Mammary epithelial cell (primary cell): ENCODE measurements at regions not wholly inside any gene's neighbourhood (a gene's known extent, or its start where the extent isn't known, plus 50 kb on each side); places are given as distances from the start of the nearest gene placed in this dataset.

Experiments
- CTCF ChIP-seq, 2 donors: IDR thresholded peaks in 1 of 2; conservative IDR thresholded peaks in 1 of 2; 2 replicates each; pipeline ENCODE4 v1.5.1; 2011 to 2012; ENCODE audit warnings: inconsistent platforms in 2 of 2, low read length in 2 of 2, mild to moderate bottlenecking in 2 of 2, control low read depth in 1 of 2, low read depth in 1 of 2; ENCODE audit not compliant: insufficient read depth in 1 of 2; ENCODE audit errors: extremely low read depth in 1 of 2
- EZH2 ChIP-seq: IDR thresholded peaks from 2 replicates; pipeline ENCODE4 v1.6.1; 2012; ENCODE audit warnings: low read length, inconsistent platforms, borderline replicate concordance

DNA sequence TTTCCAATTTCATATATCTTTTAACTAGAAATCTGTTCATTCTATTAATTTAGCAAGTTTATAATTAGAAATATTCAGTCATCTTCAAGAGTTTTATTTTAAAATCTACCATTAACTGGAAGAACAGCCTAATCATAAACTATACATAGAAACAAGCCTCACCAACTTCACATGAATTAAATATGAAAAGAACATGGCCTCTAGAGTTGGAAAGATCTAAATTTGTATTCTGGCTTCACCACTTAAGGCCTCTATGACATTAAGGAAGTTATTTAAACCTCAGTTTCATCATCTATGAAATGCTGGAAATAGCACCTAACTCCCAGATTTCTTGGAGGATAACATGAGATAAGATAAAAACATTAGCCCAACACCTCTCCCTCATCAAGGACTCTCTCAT, 51.4 kb upstream of the SCN7A start:
- TF ChIP-seq EZH2 (no peak), CTCF (conservative IDR thresholded peaks at IDR 0.05 in 1 of 2, IDR thresholded peaks at IDR 0.05 in 1 of 2; ENCODE audit: extremely low read depth in 1 of 2, insufficient read depth in 1 of 2, low read depth in 1 of 2, low read length in 2 of 2) (no peak)
